Suppressor macrophage treated with lipopolysaccharide for 1 hour (primary cell): ENCODE measurements at regions not wholly inside any gene's neighbourhood (a gene's known extent, or its start where the extent isn't known, plus 50 kb on each side); places are given as distances from the start of the nearest gene placed in this dataset.

Experiments
- DNase-seq, 3 donors: peaks; one replicate each; pipeline ENCODE4 v3.0.0-alpha.2; 2020 to 2022

GRCh38 chr6:11923621-11924020 lies 88.5 kb upstream of the HIVEP1 start:
- no peak for DNase-seq

GRCh38 chr6:11922901-11923300 lies 89.2 kb upstream of the HIVEP1 start:
- DNase-seq, result no peak

GRCh38 chr6:11921751-11922150 lies 90.4 kb upstream of the HIVEP1 start:
- no peak for DNase-seq

GRCh38 chr6:11921017-11921438 lies 91.1 kb upstream of the HIVEP1 start:
- peak in 1 of 3 donors; percentile 7 for DNase-seq

GRCh38 chr6:11920566-11920965 lies 91.5 kb upstream of the HIVEP1 start:
- no peak for DNase-seq

GRCh38 chr6:11919771-11920440 lies 92.2 kb upstream of the HIVEP1 start:
- DNase-seq, result no peak

- DNase-seq, result no peak
These were observed 93.1 kb upstream of the HIVEP1 start for GRCh38 chr6:11918739-11919605.

GRCh38 chr6:11917951-11918738 lies 94.0 kb upstream of the HIVEP1 start:
- DNase-seq, result no peak

GRCh38 chr6:11912420-11912819 lies 99.7 kb upstream of the HIVEP1 start:
- peak in 2 of 3 donors; percentile 20 to 34 for DNase-seq

- DNase-seq, result peak; percentile 31 to 61 (median 56)
These were observed 100.6 kb upstream of the HIVEP1 start for GRCh38 chr6:11911538-11911937.

- no peak for DNase-seq
These were observed 102.4 kb upstream of the HIVEP1 start for GRCh38 chr6:11909696-11910132.

- DNase-seq, result no peak
These were observed 103.5 kb upstream of the HIVEP1 start for GRCh38 chr6:11908436-11909105.

GRCh38 chr6:11903645-11904044 lies 108.5 kb upstream of the HIVEP1 start:
- no peak for DNase-seq

GRCh38 chr6:11902527-11902926 lies 109.6 kb upstream of the HIVEP1 start:
- DNase-seq, result no peak

GRCh38 chr6:11900662-11901598 lies 111.2 kb upstream of the HIVEP1 start:
- DNase-seq, result no peak

- DNase-seq, result no peak
These were observed 112.5 kb upstream of the HIVEP1 start for GRCh38 chr6:11899645-11900044.

- DNase-seq, result no peak
These were observed 115.6 kb upstream of the ADTRP start for GRCh38 chr6:11894212-11894611.

GRCh38 chr6:11891547-11891946 lies 112.9 kb upstream of the ADTRP start:
- no peak for DNase-seq

- DNase-seq, result no peak
These were observed 112.2 kb upstream of the ADTRP start for GRCh38 chr6:11890849-11891248.

GRCh38 chr6:11890209-11890608 lies 111.6 kb upstream of the ADTRP start:
- DNase-seq, result no peak

GRCh38 chr6:11889572-11889971 lies 111.0 kb upstream of the ADTRP start:
- DNase-seq, result peak in 1 of 3 donors; percentile 39

GRCh38 chr6:11888727-11889126 lies 110.1 kb upstream of the ADTRP start:
- DNase-seq, result no peak
